ENCODE measurements at regions not wholly inside any gene's neighbourhood (a gene's known extent, or its start where the extent isn't known, plus 50 kb on each side); places are given as distances from the start of the nearest gene placed in this dataset.
"Not testable (repeated sequence)": the region's sequence is repeated elsewhere in the genome, so short reads cannot be mapped to it uniquely, and the experiment has no call there.

- no peak for DNase-seq (ENCODE audit: low spot score)
Observed at GRCh38 chr1:99537886-99538617, 107.9 kb upstream of the PALMD start.

- DNase-seq (ENCODE audit: low spot score): no peak
Observed at GRCh38 chr1:99538618-99538956, 107.3 kb upstream of the PALMD start.

- DNase-seq (ENCODE audit: low spot score): no peak
Observed at GRCh38 chr1:99539131-99539530, 106.8 kb upstream of the PALMD start.

- no peak for DNase-seq (ENCODE audit: low spot score)
Observed at GRCh38 chr1:99540744-99541143, 105.2 kb upstream of the PALMD start.

DNA sequence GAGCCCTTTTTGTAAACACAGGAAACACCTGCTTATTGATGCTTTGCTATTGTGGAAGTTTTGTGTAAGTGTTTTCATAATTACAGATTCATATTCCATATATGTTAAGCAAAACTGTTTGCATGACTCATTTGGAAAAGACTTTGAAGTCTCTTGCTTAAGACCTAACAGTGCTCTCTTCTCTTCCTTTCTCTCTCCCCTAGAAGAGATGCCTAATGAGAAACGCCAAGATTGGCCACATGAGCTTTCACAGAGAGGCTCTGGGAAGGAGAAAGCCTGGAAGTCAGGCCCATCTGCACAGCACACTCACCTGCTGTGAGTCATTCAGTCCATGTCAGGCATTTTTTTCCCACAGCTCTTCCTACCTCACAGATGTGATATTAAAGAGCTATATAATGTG lies 101.6 kb upstream of the PALMD start:
- peak; percentile 43 for DNase-seq (ENCODE audit: low spot score)

- DNase-seq (ENCODE audit: low spot score): no peak
Observed at GRCh38 chr1:99546432-99547416, 99.2 kb upstream of the PALMD start.

- peak; percentile 5 for DNase-seq (ENCODE audit: low spot score)
Observed at GRCh38 chr1:99548943-99549605, 96.8 kb upstream of the PALMD start.

DNA sequence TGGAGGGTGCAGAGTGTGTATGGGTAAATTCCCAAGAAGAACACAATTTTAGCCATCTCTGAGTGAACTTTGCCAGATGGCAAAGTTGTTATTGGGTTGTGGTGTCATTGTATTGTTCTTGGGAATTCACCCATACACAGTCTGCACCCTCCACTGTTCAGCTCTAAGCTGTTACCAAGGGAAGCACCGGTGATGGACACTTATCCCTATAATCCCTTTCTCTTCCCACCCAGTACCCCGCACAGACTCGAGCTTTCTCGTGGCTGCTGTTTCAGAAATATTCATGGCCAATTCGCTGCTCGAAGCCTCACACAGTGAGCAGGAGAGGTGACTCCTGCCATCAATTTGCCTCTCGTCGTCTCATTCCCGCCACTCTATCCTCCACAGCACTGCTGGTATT lies 95.7 kb upstream of the PALMD start:
- no peak for DNase-seq (ENCODE audit: low spot score)

- no peak for DNase-seq (ENCODE audit: low spot score)
Observed at GRCh38 chr1:99551812-99552614, 93.9 kb upstream of the PALMD start.

DNA sequence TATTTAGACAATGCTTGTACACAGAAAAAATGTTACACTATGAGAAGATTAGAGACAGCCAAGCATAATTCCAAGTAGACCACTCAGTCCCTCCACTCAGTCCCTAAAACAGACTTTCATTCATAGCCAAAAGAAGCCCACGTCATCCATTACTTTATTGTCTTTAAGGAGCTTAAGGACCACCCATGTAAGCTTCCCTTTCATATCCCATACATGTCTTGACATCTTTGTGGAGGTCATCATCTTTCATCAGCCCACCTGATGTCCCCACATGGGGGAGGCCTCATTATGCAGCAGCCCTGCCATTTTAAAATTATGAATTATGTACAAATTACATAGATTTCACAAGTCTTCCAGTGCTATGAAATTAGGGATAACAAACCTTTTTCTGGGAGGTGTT lies 92.6 kb upstream of the PALMD start:
- no peak for DNase-seq (ENCODE audit: low spot score)

- not testable (repeated sequence) for DNase-seq (ENCODE audit: low spot score)
Observed at GRCh38 chr1:99553819-99554218, 92.1 kb upstream of the PALMD start.

DNA sequence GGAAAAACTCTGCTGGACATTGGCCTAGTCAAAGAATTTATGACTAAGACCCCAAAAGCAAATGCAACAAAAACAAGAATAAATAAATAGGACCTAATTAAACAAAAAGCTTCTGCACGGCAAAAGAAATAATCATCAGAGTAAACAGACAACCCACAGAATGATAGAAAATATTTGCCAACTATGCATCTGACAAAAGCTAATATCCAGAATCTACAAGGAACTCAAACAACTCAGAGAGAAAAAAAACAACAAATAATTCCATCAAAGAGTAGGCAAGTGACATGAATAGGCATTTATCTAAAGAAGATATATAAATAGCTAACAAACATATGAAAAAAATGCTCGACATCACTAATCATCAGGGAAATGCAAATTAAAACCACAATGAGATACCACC lies 91.2 kb upstream of the PALMD start:
- no peak for DNase-seq (ENCODE audit: low spot score)

DNA sequence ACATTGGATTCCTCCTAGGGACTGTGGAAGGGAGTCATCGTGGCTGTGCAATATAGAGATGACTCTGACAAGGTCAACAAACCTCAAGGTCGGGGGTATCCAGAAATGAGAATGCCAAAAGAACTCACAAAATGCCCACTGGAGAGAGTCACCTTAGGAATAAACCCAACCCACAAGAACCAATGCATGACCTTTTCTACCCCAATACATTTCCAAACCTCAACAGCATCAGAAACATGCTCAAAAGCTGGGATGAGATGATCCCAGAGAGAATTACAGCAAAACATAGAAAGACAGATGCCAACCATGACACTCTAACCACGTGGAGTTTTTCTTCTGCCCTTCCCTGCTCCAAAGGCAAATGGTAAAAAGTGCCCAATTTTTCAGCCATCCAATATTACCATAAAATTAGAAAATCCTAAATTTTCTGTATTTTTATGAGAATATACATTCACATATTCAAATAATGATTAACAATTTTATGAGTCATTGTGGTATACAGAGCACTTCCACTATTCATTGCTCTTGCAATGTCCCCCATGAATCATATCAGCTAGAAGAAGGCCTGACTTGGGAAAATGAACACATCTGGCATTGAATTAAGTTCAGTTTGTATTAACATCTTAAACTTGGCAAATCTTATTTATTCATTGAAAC lies 88.2 kb upstream of the PALMD start:
- DNase-seq (ENCODE audit: low spot score): peak; percentile 36

DNA sequence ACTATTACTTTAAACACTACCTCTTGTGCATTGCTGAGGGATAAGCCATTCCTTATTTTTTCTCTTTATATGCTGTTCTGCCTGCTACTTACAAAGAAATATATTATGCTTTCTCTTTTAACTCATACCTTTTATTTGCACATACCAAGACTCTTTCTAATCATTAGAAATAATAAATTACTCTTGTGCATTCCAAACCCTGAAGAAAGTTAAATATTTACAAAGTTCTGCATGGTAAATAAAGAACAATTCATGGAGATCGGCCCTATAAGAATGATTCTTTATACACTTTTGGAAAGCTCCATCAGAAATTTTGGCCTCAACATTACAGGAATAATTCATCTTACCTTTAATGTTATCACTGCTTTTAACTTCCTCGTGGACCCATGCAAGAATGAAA lies 86.7 kb upstream of the PALMD start:
- no peak for DNase-seq (ENCODE audit: low spot score)

- no peak for DNase-seq (ENCODE audit: low spot score)
Observed at GRCh38 chr1:99560207-99561040, 85.5 kb upstream of the PALMD start.

DNA sequence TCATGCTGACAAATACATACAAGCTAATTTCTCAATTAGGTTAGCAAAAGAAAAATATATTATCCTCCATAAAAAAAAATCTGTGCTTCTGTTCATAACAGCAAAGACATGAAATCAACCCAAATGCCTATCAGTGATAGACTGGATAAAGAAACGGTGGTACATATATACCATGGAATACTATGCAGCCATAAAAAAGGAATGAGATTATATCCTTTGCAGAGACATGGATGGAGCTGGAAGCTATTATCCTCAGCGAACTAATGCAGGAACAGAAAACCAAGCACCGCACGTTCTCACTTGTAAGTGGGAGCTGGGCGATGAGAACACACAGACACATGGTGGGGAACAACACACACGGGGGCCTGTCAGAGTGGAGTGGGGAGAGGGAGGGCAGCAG lies 84.0 kb upstream of the PALMD start:
- DNase-seq (ENCODE audit: low spot score): no peak

DNA sequence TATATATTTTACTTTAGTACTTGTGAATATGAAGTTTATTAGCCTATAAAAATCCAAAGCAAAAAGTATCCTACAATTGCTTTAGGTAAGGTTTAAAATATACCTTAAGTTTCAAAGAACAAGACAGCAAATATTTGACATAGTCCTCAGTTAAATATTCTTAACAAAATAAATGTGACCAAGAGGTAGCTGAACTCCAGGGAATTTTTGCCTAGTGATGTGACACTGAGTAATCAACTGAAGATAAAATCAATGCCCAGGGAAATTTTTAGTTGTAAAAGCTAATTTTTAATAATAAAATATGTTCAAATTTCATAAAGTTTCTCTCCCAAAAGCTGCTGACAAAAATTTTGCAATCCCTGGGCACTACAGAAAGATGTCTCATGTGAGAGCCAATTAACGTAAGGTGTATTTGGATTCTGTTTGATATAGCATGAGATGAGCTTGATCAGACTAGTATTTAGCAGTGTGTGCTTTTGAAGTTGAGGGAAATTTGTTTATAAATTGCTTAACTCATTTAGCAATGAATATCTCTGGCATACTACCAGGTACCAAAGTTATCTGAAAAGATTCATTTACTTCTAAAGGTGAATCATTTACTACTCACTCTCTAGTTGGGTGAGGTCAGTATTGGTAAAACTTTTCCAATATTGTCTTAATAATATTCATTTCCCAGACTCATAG lies 80.2 kb upstream of the PALMD start:
- DNase-seq (ENCODE audit: low spot score): no peak

GRCh38 chr1:99566290-99567021 lies 79.5 kb upstream of the PALMD start:
- DNase-seq (ENCODE audit: low spot score): no peak
